H1 (cell line): ENCODE measurements at regions not wholly inside any gene's neighbourhood (a gene's known extent, or its start where the extent isn't known, plus 50 kb on each side); places are given as distances from the start of the nearest gene placed in this dataset.

Source experiments
- CBX5 ChIP-seq: fragments of 300-800, 300-1000 bp; sonication (generic); IDR thresholded peaks from 2 replicates; pipeline ENCODE4 v1.7.1; 2016; ENCODE audit warnings: antibody characterized with exemption, low read length, low read depth
- CHD7 ChIP-seq: fragments of 300-600 bp; sonication (generic); IDR thresholded peaks from 2 replicates; pipeline ENCODE4 v1.7.1; 2012; ENCODE audit warnings: low read length, moderate library complexity, mild to moderate bottlenecking, inconsistent platforms; ENCODE audit not compliant: insufficient replicate concordance
- E2F6 ChIP-seq: IDR thresholded peaks from 2 replicates; pipeline ENCODE4 v1.6.1; 2012; ENCODE audit warnings: inconsistent platforms
- KDM1A ChIP-seq: fragments of 200-600, 300-600 bp; sonication (generic); IDR thresholded peaks from 2 replicates; pipeline ENCODE4 v1.7.1; 2016; ENCODE audit warnings: mild to moderate bottlenecking, low read length, borderline replicate concordance
- MAFK ChIP-seq: IDR thresholded peaks from 2 replicates; pipeline ENCODE4 v1.6.1; 2012; ENCODE audit warnings: low read depth, mild to moderate bottlenecking, improper control_type of control experiment, low read length
- POLR2A ChIP-seq, 2 experiments: IDR thresholded peaks; 1 replicate in 1 of 2; 2 replicates in 1 of 2; pipeline ENCODE4 v1.6.1; 2011; ENCODE audit warnings: low read depth in 2 of 2, low read length in 2 of 2, mild to moderate bottlenecking in 2 of 2; ENCODE audit errors: control extremely low read depth in 1 of 2
- SAP30 ChIP-seq: fragments of 300-600 bp; sonication (generic); IDR thresholded peaks from 2 replicates; pipeline ENCODE4 v1.7.1; 2012; ENCODE audit warnings: low read length, moderate library complexity, mild to moderate bottlenecking, inconsistent platforms; ENCODE audit not compliant: insufficient read depth, insufficient replicate concordance
- SP4 ChIP-seq: IDR thresholded peaks from 2 replicates; pipeline ENCODE4 v1.6.1; 2012; ENCODE audit warnings: low read length, inconsistent platforms
- ZNF274 ChIP-seq: IDR thresholded peaks from 2 replicates; pipeline ENCODE4 v1.7.0; 2012; ENCODE audit warnings: low read length, borderline replicate concordance; ENCODE audit errors: extremely low read depth

- peak; percentile 80 for TF ChIP-seq CHD7
- no peak for TF ChIP-seq POLR2A (IDR thresholded peaks at IDR 0.05; ENCODE audit: control extremely low read depth in 1 of 2, low read depth in 2 of 2, low read length in 2 of 2)
- TF ChIP-seq MAFK = 0 out of 2 replicates have a peak, but pooled peaks have one; percentile 33
- TF ChIP-seq KDM1A = peak; percentile 12; the same call in 1 of the 2 replicates
- peak; percentile 98 for TF ChIP-seq E2F6
- no peak for TF ChIP-seq ZNF274
- TF ChIP-seq CBX5 = no peak
- TF ChIP-seq SAP30 = no peak
- TF ChIP-seq SP4 = no peak
Observed at GRCh38 chr5:5078009-5078897, 61.9 kb upstream of the ADAMTS16 start (continued).
